ENCODE measurements at regions not wholly inside any gene's neighbourhood (a gene's known extent, or its start where the extent isn't known, plus 50 kb on each side); places are given as distances from the start of the nearest gene placed in this dataset.

DNA sequence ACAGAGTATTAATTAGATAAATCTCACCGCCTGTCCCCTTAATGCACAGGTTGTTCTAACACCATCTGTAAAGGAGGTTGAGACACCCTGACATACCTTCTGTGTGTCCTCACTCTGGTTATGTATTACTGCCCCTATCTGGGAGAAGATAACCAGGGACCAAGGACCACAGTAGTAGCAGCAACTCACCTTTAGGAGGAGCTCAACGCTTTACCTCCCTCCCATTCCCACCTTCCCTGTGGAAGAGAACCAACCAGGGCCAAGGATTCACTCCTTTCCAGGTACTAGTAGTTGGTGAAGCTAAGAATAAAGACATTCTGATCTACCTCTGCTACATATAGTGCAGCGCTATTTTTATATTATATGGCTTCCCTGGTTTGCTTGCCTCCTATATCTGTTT, 232.6 kb downstream of the MEX3B start:
- H3K36me3 Mint-ChIP-seq (ENCODE audit: low read depth), result peaks cover 6% of the 10 kb centered on the region
- no peak overlapping the region for H3K27ac Mint-ChIP-seq (ENCODE audit: unreplicated experiment)
- H3K4me1 Mint-ChIP-seq, result peaks cover 9% of the 10 kb centered on the region
- DNase-seq (ENCODE audit: low read depth, low spot score), result no peak
- H3K9me3 Mint-ChIP-seq, result no peaks in the 10 kb centered on the region
- H3K27me3 Mint-ChIP-seq (ENCODE audit: low read depth), result no peaks in the 10 kb centered on the region
- TF ChIP-seq, protein P1, sequence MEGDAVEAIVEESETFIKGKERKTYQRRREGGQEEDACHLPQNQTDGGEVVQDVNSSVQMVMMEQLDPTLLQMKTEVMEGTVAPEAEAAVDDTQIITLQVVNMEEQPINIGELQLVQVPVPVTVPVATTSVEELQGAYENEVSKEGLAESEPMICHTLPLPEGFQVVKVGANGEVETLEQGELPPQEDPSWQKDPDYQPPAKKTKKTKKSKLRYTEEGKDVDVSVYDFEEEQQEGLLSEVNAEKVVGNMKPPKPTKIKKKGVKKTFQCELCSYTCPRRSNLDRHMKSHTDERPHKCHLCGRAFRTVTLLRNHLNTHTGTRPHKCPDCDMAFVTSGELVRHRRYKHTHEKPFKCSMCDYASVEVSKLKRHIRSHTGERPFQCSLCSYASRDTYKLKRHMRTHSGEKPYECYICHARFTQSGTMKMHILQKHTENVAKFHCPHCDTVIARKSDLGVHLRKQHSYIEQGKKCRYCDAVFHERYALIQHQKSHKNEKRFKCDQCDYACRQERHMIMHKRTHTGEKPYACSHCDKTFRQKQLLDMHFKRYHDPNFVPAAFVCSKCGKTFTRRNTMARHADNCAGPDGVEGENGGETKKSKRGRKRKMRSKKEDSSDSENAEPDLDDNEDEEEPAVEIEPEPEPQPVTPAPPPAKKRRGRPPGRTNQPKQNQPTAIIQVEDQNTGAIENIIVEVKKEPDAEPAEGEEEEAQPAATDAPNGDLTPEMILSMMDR (conservative IDR thresholded peaks at IDR 0.05), result peak; percentile 41
- H3K4me3 Mint-ChIP-seq, result no peak overlapping the region

DNA sequence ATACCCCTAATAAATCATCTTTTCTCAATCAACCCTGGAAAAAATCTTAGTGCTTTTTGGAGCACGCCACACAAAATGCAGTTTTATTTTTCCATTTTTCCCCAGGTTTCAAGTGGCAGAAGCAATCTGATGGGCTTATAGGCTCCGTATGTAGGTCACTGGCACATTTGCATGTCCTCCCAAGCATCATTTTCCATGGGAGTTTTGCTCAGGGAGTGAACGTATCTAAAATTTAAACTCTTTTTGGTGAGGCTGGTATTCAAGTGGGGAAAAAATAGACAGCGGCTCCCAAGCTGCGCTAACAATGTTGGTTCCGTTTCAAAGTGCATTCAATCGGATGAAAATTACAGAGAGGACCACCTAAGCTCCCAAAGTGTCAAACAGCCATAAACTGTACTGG, 233.4 kb downstream of the MEX3B start:
- no peak overlapping the region for H3K4me3 Mint-ChIP-seq
- H3K9me3 Mint-ChIP-seq, result no peaks in the 10 kb centered on the region
- peaks cover 9% of the 10 kb centered on the region for H3K4me1 Mint-ChIP-seq
- H3K27me3 Mint-ChIP-seq (ENCODE audit: low read depth), result no peaks in the 10 kb centered on the region
- no peak overlapping the region for H3K27ac Mint-ChIP-seq (ENCODE audit: unreplicated experiment)
- peaks cover 6% of the 10 kb centered on the region for H3K36me3 Mint-ChIP-seq (ENCODE audit: low read depth)
- TF ChIP-seq, protein P1 (conservative IDR thresholded peaks at IDR 0.05), result no peak
- DNase-seq (ENCODE audit: low read depth, low spot score), result no peak

DNA sequence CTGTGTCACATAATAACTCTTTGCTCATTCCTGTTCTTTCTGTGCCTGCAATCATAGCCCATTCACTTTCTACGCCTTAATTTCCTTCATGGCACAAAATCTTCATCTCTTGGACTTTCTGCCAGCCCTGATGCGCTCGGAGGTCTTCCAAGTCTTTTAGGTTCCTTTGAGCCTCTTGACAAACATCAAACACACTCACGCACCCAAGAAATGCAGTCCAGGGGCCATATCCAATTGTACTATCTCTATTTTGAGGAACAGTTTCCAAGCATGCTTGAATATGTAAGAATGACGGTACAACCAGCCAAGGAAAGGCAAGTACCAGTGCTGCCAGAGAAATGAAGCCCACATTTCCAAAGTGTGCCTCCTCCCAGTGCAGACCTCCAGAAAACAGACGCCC, 234.1 kb downstream of the MEX3B start:
- DNase-seq (ENCODE audit: low read depth, low spot score), result no peak
- TF ChIP-seq, protein P1 (conservative IDR thresholded peaks at IDR 0.05), result no peak
- peaks cover 5% of the 10 kb centered on the region for H3K4me1 Mint-ChIP-seq
- no peaks in the 10 kb centered on the region for H3K27me3 Mint-ChIP-seq (ENCODE audit: low read depth)
- no peaks in the 10 kb centered on the region for H3K9me3 Mint-ChIP-seq
- H3K4me3 Mint-ChIP-seq, result no peak overlapping the region
- no peak overlapping the region for H3K27ac Mint-ChIP-seq (ENCODE audit: unreplicated experiment)
- peaks cover 9% of the 10 kb centered on the region for H3K36me3 Mint-ChIP-seq (ENCODE audit: low read depth)

DNA sequence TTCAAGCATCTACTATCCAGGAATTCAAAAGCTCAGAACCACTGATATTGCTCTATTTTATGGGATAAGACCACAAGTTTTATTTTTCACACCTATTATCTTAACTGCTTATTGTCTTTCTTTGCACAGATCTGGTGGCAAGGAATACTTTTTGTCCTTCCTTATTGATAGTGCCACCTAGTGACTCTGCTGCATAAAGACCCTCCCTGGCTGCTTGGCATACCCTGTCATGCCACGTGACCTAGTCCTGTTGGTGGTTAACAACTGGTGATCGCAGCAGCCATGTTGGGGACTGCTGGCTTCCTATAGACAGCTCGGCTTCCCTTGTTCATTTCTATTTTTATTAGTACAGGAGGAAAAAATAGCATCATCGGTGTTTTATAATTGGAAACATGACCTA, 236.3 kb downstream of the MEX3B start:
- TF ChIP-seq, protein P1 (conservative IDR thresholded peaks at IDR 0.05), result no peak
- no peak for DNase-seq (ENCODE audit: low read depth, low spot score)
- no peaks in the 10 kb centered on the region for H3K4me1 Mint-ChIP-seq

DNA sequence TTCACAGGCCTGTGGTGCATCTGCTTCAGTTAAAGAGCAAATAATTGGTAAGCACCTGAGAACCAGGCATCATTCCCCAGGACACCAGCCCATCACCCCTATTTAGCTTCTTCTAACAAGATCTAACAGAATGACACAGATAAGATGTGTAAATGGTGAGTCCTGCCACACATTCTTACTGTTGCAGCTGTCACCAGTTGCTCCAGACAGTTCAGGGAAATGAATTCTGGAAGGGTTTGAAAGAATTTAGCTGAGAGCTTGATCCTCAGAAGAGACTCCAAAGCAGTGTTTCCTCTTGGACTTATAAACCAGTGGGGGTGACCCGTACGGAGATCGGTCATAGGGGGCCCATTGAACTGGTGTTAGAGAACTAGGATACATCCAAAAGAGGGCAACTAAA, 238.0 kb downstream of the MEX3B start:
- no peak overlapping the region for H3K27ac Mint-ChIP-seq (ENCODE audit: unreplicated experiment)
- no peak overlapping the region for H3K4me3 Mint-ChIP-seq
- TF ChIP-seq, protein P1 (conservative IDR thresholded peaks at IDR 0.05), result no peak
- DNase-seq (ENCODE audit: low read depth, low spot score), result no peak
- H3K4me1 Mint-ChIP-seq, result no peaks in the 10 kb centered on the region
- H3K36me3 Mint-ChIP-seq (ENCODE audit: low read depth), result peaks cover 16% of the 10 kb centered on the region
- no peaks in the 10 kb centered on the region for H3K27me3 Mint-ChIP-seq (ENCODE audit: low read depth)
- H3K9me3 Mint-ChIP-seq, result no peaks in the 10 kb centered on the region

More for the DNA sequence above, 236.3 kb downstream of the MEX3B start:
- Mint-ChIP-seq H3K9me3 (no peaks in the 10 kb centered on the region), H3K27ac (ENCODE audit: unreplicated experiment) (no peak overlapping the region), H3K27me3 (ENCODE audit: low read depth) (no peaks in the 10 kb centered on the region), H3K4me3 (no peak overlapping the region), H3K36me3 (ENCODE audit: low read depth) (peaks cover 13% of the 10 kb centered on the region)

DNA sequence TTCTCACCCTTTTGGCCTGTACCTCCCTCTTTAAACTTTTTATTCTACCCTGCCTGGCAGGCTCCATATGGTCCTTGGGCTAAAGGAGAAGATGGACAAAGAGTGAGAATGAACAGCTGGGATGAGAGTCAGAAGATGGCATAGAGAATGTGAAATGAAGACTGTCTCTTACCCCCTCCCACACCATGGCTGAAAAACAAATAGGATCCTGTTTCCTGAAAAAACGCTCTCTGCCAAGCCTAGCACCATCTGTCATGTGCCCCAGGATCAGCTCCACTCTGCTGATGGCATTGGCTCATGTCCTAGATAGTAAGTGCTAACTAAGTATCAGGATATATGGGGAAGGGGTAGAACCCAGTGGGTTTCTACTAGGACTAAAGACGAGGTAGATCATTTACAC, 238.6 kb downstream of the MEX3B start:
- H3K4me3 Mint-ChIP-seq, result no peak overlapping the region
- TF ChIP-seq, protein P1 (conservative IDR thresholded peaks at IDR 0.05), result no peak
- H3K36me3 Mint-ChIP-seq (ENCODE audit: low read depth), result peaks cover 16% of the 10 kb centered on the region
- no peak overlapping the region for H3K27ac Mint-ChIP-seq (ENCODE audit: unreplicated experiment)
- DNase-seq (ENCODE audit: low read depth, low spot score), result no peak
- H3K9me3 Mint-ChIP-seq, result no peaks in the 10 kb centered on the region
- no peaks in the 10 kb centered on the region for H3K27me3 Mint-ChIP-seq (ENCODE audit: low read depth)
- H3K4me1 Mint-ChIP-seq, result no peaks in the 10 kb centered on the region

Data from neural crest cell (in vitro differentiated cells).